Heart right ventricle (tissue), 16 donors: ENCODE measurements at regions not wholly inside any gene's neighbourhood (a gene's known extent, or its start where the extent isn't known, plus 50 kb on each side); places are given as distances from the start of the nearest gene placed in this dataset.

Source experiments
- ATAC-seq, 8 donors: fragments of 200-7000 bp; cut with Tn5 transposase; one replicate each; pipeline ENCODE4 v1.9.1; 2020; ENCODE audit warnings: mild to moderate bottlenecking in 8 of 8, moderate library complexity in 8 of 8, moderate number of reproducible peaks in 1 of 8
- DNase-seq, 2 donors: peaks; one replicate each; pipeline ENCODE4 v3.0.0-alpha.2; 2020
- H3K27ac ChIP-seq, 10 donors: fragments of 200-600 bp; sonication (generic) in 2 of 10; one replicate each; pipeline versions ENCODE4 v1.5.0 to v1.8.0; 2020 to 2022; ENCODE audit warnings: mild to moderate bottlenecking in 3 of 10
- H3K27me3 ChIP-seq, 7 donors: fragments of 200-600 bp; one replicate each; pipeline ENCODE4 v1.8.0; 2021 to 2022; ENCODE audit warnings: mild to moderate bottlenecking in 2 of 7
- H3K36me3 ChIP-seq, 9 donors: fragments of 200-600 bp; sonication (generic) in 1 of 9; one replicate each; pipeline versions ENCODE4 v1.5.0 to v1.8.0; 2020 to 2022; ENCODE audit warnings: mild to moderate bottlenecking in 2 of 9
- H3K4me1 ChIP-seq, 9 donors: fragments of 200-600 bp; sonication (generic) in 1 of 9; one replicate each; pipeline versions ENCODE4 v1.5.0 to v1.8.0; 2020 to 2022; ENCODE audit warnings: mild to moderate bottlenecking in 4 of 9
- H3K4me3 ChIP-seq, 10 donors: fragments of 200-600 bp; sonication (generic) in 2 of 10; one replicate each; pipeline versions ENCODE4 v1.5.0 to v1.8.0; 2020 to 2022; ENCODE audit warnings: mild to moderate bottlenecking in 7 of 10, moderate library complexity in 2 of 10
- H3K9me3 ChIP-seq, 11 donors: fragments of 200-600 bp in 10 of 11; sonication (generic) in 2 of 11; one replicate each; pipeline versions ENCODE4 v1.5.0 to v1.8.0; 2013 to 2022; ENCODE audit warnings: mild to moderate bottlenecking in 2 of 11, control low read depth in 1 of 11, moderate library complexity in 1 of 11
- WGBS, 2 donors: extraction: QIAGEN DNeasy Blood & Tissue Kit; methylation state at CpG; one replicate each; pipeline ENCODE4 v1.1.7; 2013; ENCODE audit warnings: inconsistent platforms in 1 of 2; 5-methylcytosine and 5-hydroxymethylcytosine counted together
- intact Hi-C, 10 donors: fragments of 100-400 bp; cut with DNase I; formaldehyde crosslinking; loops; one replicate each; pipeline versions ENCODE4 v1.11.1 to v1.14.2; 2022
- TF ChIP-seq, protein P1 (sequence below), 9 donors: fragments of 200-600 bp; sonication (generic) in 2 of 9; IDR thresholded peaks; one replicate each; pipeline versions ENCODE4 v1.5.0 to v1.8.0; 2021 to 2022; ENCODE audit warnings: antibody characterized with exemption in 9 of 9, mild to moderate bottlenecking in 5 of 9, moderate library complexity in 1 of 9
- donor health status: Arrhythmogenic right ventricular cardiomyopathy.
- donor health status: ischemic (EF 13 %, LVEDD 7.1; RV severe dilation, severe dysfunction).
- donor health status: healthy with polysubstance abuse.
- donor health status: DM: no; HTN: yes; CAD: no.
- donor health status: DM: no; HTN: no; CAD: no.
- donor health status: ischemic (EF 25% LVEDD 6.9; RV normal size, moderate dysfunction).
- donor health status: ischemic (EF 25% LVEDD 5.7; RV mildly dilated, moderate dysfunction).
- donor health status: healthy.
- donor health status: DM: yes; HTN: yes; CAD: no.
- donor health status: Ischemic cardiomyopathy.
- donor health status: ischemic (EF 35%, LVEDD 5.7; RV mildly dilated, moderate dysfunction).
- donor health status: nonischemic (EF 11% LVEDD 7.7; RV severe dilation, severe dysfunction).
- donor health status: DM: yes; HTN: yes; CAD: no.
- donor health status: PGD.
- donor health status: ischemic (EF 29% LVEDD 5.4; RV normal size, mild dysfunction).
- donor health status: nonischemic (EF 23%, LVEDD 6.1; RV moderate dilation, normal function).

DNA sequence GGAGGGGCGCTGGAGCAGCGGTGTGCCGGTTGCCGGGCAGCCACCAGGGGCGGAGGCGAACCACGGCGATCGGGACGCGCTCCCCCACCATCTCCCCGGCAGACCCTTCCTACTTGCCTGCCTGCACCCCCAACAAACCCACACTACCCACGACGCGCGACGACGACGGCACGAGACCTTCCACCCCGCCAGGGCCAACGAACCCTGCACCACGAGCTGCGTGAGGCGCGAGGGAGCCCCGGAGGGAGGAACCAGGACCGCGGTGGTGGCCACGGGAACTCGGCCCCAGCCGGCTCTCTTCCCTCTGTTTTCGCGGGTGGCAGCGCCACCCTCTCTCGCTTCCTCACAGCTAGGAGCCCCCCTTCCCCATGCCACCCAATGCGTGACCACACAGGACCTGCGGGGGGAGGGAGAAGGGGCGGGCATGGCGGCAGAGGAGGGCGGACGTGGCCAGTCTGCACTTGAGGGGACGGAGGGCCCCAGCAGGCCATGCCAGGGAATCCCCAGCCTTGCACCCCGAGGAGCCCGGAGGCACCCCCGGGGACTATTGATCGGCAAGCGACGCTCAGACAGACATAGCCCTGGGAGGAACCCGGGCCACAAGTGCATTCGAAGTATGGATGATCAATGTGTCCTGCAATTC, 1516.4 kb upstream of the DEFB115 start:
- WGBS, 2 donors, result 30 to 39% methylated on average over 42 to 51 of the region's 51 CpGs
- peaks cover 5 to 41% (median 28%) of the 10 kb centered on the region in 7 donors for H3K27me3 ChIP-seq
- no peak for ATAC-seq
- H3K4me1 ChIP-seq, result no peaks in the 10 kb centered on the region
- TF ChIP-seq, protein P1, sequence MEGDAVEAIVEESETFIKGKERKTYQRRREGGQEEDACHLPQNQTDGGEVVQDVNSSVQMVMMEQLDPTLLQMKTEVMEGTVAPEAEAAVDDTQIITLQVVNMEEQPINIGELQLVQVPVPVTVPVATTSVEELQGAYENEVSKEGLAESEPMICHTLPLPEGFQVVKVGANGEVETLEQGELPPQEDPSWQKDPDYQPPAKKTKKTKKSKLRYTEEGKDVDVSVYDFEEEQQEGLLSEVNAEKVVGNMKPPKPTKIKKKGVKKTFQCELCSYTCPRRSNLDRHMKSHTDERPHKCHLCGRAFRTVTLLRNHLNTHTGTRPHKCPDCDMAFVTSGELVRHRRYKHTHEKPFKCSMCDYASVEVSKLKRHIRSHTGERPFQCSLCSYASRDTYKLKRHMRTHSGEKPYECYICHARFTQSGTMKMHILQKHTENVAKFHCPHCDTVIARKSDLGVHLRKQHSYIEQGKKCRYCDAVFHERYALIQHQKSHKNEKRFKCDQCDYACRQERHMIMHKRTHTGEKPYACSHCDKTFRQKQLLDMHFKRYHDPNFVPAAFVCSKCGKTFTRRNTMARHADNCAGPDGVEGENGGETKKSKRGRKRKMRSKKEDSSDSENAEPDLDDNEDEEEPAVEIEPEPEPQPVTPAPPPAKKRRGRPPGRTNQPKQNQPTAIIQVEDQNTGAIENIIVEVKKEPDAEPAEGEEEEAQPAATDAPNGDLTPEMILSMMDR (IDR thresholded peaks at IDR 0.05), result no peak
- no peaks in the 10 kb centered on the region for H3K36me3 ChIP-seq
- DNase-seq, result no peak
- peaks cover 0 to 73% (median 17%) of the 10 kb centered on the region in 11 donors for H3K9me3 ChIP-seq
- no peak overlapping the region for H3K4me3 ChIP-seq
- H3K27ac ChIP-seq, result no peak overlapping the region
- intact Hi-C loops, result no loop called here

DNA sequence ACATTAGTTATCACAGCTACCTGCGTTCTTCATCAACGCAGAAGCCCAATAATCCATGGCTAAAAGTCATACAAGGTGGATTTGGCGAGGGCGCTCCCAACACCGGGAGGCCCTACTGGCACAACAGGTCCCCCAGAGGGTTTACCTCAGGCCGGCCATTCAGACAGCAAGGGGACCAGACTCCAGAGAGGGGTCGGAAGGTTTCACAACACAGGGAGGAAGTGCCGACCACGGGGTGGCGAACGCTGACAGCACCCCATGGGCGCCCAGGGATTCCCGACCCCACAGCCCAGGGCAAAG, 1515.9 kb upstream of the DEFB115 start:
- DNase-seq (no peak), ATAC-seq (no peak)
- H3K27ac ChIP-seq, result no peak overlapping the region
- TF ChIP-seq, protein P1 (IDR thresholded peaks at IDR 0.05), result no peak
- intact Hi-C loops, result no loop called here
- H3K36me3 ChIP-seq, result no peaks in the 10 kb centered on the region
- no peak overlapping the region for H3K4me3 ChIP-seq
- peaks cover 0 to 70% (median 14%) of the 10 kb centered on the region in 11 donors for H3K9me3 ChIP-seq
- H3K4me1 ChIP-seq, result no peaks in the 10 kb centered on the region
- 24 to 28% methylated on average over 13 of the region's 13 CpGs for whole genome bisulfite sequencing, 2 donors
- peaks cover 5 to 41% (median 28%) of the 10 kb centered on the region in 7 donors for H3K27me3 ChIP-seq

DNA sequence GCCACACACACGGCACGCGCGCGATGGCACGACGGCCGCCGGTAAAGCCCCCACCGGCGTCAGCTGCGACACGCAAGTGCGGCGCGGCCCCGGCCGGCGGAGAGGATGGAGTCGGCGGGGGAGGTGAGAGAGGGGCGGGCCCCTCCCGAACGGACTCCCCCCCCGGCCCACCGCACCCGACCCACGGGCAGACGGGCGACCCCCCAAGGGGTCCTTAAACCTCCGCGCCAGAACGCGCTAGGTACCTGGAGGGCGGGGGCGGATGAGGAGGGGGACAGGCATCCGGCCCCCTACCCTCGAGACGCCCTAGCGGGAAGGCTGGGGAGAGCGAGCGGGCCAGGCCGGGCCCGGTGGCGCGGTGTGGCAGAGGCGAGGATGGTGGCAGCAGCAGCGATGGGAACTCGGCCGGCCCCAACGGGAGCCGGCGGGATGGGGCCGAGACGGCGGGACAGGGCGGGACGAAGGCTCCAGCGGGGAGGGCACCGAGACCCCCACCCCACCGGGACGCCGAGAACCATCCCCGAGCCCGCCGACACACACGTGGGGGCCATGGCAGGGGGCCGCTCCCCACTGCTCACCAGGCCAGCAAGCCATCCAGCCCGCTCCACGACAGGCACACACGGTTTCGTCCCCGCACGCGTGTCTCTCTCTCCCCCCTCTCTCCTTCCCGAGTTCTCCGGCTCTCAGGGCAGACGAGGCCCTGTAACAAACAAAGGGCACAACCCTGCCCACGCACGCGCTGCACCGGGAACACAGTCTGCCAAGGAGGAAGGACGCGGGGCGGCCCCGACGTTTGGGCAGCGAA, 1515.4 kb upstream of the DEFB115 start:
- 32 to 38% methylated on average over 70 to 88 of the region's 88 CpGs for WGBS, 2 donors
- H3K36me3 ChIP-seq, result no peaks in the 10 kb centered on the region
- ATAC-seq (peak in 2 of 8 donors; percentile 25 to 69), DNase-seq (no peak)
- no peak overlapping the region for H3K4me3 ChIP-seq
- intact Hi-C loops, result no loop called here
- peaks cover 5 to 41% (median 28%) of the 10 kb centered on the region in 7 donors for H3K27me3 ChIP-seq
- TF ChIP-seq, protein P1 (IDR thresholded peaks at IDR 0.05), result no peak
- no peak overlapping the region for H3K27ac ChIP-seq
- no peaks in the 10 kb centered on the region for H3K4me1 ChIP-seq
- peaks cover 0 to 64% (median 9%) of the 10 kb centered on the region in 11 donors for H3K9me3 ChIP-seq

DNA sequence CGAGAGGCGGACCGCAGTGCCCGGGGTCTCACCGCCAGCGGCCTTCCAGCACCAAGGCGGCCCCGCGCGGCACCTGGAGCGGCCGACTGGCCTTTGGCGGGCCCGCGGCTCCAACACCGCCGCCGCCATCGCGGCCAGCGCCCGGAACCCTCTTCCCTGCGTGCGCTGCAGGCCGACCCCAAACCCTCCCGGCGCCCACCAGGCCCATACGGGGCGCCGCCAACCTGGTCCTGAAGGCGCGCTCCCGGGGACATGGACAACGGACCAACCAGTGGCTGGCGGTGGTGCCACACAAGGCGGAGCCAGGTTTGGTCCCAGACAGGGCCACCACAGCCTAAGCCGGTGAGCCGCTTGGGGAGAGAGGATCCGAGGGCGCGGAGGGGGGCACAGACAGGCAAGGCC, 1514.8 kb upstream of the DEFB115 start:
- Histone ChIP-seq H3K9me3 (peaks cover 0 to 59% (median 2%) of the 10 kb centered on the region in 11 donors), H3K27me3 (peaks cover 5 to 41% (median 28%) of the 10 kb centered on the region in 7 donors)
- ATAC-seq, result peak in 2 of 8 donors; percentile 15 to 22

More for the DNA sequence above, 1514.8 kb upstream of the DEFB115 start:
- Histone ChIP-seq H3K36me3 (no peaks in the 10 kb centered on the region), H3K4me3 (peak overlapping the region in 1 of 10 donors; percentile 17), H3K27ac (no peak overlapping the region), H3K4me1 (no peaks in the 10 kb centered on the region)
- WGBS, 2 donors, result 28 to 37% methylated on average over 40 to 41 of the region's 41 CpGs
- TF ChIP-seq, protein P1 (IDR thresholded peaks at IDR 0.05), result no peak
- DNase-seq, result no peak
- intact Hi-C loops, result no loop called here
